AG04450 (cell line): ENCODE measurements at regions not wholly inside any gene's neighbourhood (a gene's known extent, or its start where the extent isn't known, plus 50 kb on each side); places are given as distances from the start of the nearest gene placed in this dataset.

ENCODE experiments used
- CTCF ChIA-PET: fragments of 300-600, 350-600 bp; formaldehyde crosslinking; extraction: SDS; loops from one replicate; lab custom pipeline; 2022; ENCODE audit warnings: antibody characterized with exemption, inconsistent platforms; lab: Charles Lee
- POLR2A ChIA-PET: fragments of 350-600 bp; formaldehyde crosslinking; extraction: SDS; loops from one replicate; lab custom pipeline; 2021; ENCODE audit warnings: antibody characterized with exemption, inconsistent platforms; lab: Yijun Ruan, JAX
- DNase-seq: peaks from one replicate; pipeline ENCODE4 v3.0.0-alpha.2; 2011; ENCODE audit warnings: low read depth, low spot score
- H3K27ac ChIP-seq: one replicate; pipeline ENCODE4 v1.5.1; 2012; ENCODE audit warnings: low read depth, low read length, control low read depth
- H3K27me3 ChIP-seq: one replicate; pipeline ENCODE4 v1.6.0; 2012; ENCODE audit warnings: low read length; ENCODE audit not compliant: control insufficient read depth, insufficient read depth
- H3K4me3 ChIP-seq: 2 replicates; pipeline ENCODE4 v1.5.1; 2011; ENCODE audit warnings: mild to moderate bottlenecking, low read depth, low read length, control low read depth
- H3K9me3 ChIP-seq: 2 replicates; pipeline ENCODE4 v1.5.1; 2012; ENCODE audit warnings: low read length; ENCODE audit not compliant: control insufficient read depth, insufficient read depth
- TF ChIP-seq, protein P1 (sequence below): IDR thresholded peaks from 2 replicates; pipeline ENCODE4 v1.5.1; 2011; ENCODE audit warnings: low read depth, low read length, control low read depth, inconsistent platforms

DNA sequence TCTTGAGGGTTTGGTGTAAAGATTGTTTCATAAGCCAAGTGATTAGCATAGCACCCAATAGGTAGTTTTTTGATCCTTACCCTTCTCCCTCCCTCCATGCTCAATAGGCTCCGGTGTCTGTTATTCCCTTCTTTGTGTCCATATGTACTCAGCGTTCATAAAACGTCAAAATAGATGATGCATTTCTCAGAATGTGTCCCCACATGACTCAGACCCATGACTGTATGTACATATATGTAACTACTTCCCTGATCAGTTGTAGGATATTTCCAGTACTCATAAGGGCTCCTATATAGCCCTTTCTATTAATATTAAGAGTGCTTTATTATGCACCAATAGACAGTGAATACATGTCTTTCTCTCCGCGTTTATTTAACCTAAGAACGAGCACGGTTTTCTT, 466.9 kb downstream of the KIF20B start:
- ChIA-PET CTCF (no interaction called here), POLR2A (no interaction called here)

GRCh38 chr10:90171014-90171722, 469.8 kb downstream of the KIF20B start:
- no peak for DNase-seq
- H3K9me3 ChIP-seq = no peaks in the 10 kb centered on the region
- no peak overlapping the region for H3K27ac ChIP-seq
- ChIA-PET CTCF (no interaction called here), POLR2A (no interaction called here)
- no peaks in the 10 kb centered on the region for H3K27me3 ChIP-seq
- TF ChIP-seq, protein P1, sequence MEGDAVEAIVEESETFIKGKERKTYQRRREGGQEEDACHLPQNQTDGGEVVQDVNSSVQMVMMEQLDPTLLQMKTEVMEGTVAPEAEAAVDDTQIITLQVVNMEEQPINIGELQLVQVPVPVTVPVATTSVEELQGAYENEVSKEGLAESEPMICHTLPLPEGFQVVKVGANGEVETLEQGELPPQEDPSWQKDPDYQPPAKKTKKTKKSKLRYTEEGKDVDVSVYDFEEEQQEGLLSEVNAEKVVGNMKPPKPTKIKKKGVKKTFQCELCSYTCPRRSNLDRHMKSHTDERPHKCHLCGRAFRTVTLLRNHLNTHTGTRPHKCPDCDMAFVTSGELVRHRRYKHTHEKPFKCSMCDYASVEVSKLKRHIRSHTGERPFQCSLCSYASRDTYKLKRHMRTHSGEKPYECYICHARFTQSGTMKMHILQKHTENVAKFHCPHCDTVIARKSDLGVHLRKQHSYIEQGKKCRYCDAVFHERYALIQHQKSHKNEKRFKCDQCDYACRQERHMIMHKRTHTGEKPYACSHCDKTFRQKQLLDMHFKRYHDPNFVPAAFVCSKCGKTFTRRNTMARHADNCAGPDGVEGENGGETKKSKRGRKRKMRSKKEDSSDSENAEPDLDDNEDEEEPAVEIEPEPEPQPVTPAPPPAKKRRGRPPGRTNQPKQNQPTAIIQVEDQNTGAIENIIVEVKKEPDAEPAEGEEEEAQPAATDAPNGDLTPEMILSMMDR = no peak
- H3K4me3 ChIP-seq = no peak overlapping the region

More for the DNA sequence above, 466.9 kb downstream of the KIF20B start:
- DNase-seq = no peak
- TF ChIP-seq, protein P1 = no peak
- Histone ChIP-seq H3K27me3 (no peaks in the 10 kb centered on the region), H3K27ac (no peak overlapping the region), H3K4me3 (no peak overlapping the region), H3K9me3 (no peaks in the 10 kb centered on the region)

- no peaks in the 10 kb centered on the region for H3K9me3 ChIP-seq
- TF ChIP-seq, protein P1 = no peak
- CTCF ChIA-PET = no interaction called here
- no peak for DNase-seq
- POLR2A ChIA-PET = no interaction called here
- H3K4me3 ChIP-seq = no peak overlapping the region
- H3K27ac ChIP-seq = no peak overlapping the region
- no peaks in the 10 kb centered on the region for H3K27me3 ChIP-seq
Observed at GRCh38 chr10:90174531-90174930, 473.1 kb downstream of the KIF20B start.

DNA sequence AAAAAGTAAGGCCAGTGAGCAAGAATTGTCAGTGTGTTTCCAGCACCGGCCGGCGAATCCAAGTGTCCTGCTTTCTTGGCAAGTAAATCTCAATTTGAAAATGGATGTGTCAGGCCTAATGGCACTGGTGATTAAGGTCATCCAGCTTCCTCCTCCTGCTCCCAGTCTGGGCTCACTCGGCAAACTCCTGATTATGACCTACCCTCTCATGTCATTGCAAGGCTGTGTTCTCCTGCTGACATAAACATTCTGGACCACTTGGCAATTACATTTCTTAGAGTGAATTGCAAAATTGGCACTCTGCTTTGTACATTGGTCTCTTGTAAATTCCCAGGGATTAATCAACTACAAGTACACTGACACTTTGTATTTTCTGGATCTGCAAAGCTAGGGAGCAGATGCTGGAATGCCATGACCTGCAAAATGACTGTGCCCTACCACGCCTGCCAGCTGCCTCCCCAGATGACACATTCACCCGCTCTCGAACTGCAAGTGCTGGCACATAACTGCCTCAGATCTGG, 473.8 kb downstream of the KIF20B start:
- Histone ChIP-seq H3K9me3 (no peaks in the 10 kb centered on the region), H3K4me3 (no peak overlapping the region), H3K27ac (no peak overlapping the region), H3K27me3 (no peaks in the 10 kb centered on the region)
- ChIA-PET CTCF (no interaction called here), POLR2A (no interaction called here)
- TF ChIP-seq, protein P1 = no peak
- DNase-seq = no peak

DNA sequence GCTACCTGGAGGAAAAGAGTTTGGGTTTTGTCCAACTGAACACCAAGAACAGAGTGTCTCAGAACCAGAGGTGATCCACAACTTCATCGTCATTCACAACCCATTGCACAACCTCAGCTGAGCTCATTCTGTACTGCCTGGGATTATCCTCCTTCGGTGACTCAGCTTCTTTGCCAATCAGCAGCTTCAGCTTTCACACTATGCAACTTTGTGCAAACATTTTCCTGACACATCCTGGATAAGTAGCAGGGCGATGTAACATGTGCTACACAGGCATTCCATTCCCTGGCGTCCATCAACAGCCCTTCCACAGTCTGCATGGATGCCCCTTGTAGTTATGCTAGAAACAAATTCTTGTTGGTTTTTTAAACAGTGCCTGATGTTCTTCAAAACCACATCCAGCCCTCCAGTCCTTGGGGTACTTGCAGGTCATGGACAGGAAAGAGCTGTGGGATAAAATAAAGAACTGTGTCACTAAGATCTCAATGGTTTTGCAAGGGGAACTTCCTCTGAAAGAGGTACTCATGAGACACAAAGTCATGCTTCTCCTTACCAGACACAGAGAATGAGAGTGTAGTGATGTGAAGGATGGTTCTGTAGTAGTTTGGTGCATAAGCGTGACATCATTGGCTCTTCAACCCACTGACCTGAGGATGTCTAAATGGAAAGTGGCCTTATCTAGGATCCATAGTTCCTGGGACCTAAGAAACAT, 478.5 kb downstream of the KIF20B start:
- ChIA-PET POLR2A (no interaction called here), CTCF (no interaction called here)
- Histone ChIP-seq H3K9me3 (no peaks in the 10 kb centered on the region), H3K27me3 (no peaks in the 10 kb centered on the region), H3K27ac (peak overlapping the region; percentile 57), H3K4me3 (no peak overlapping the region)
- TF ChIP-seq, protein P1 = no peak
- DNase-seq = peak; percentile 58
